ENCODE measurements at regions not wholly inside any gene's neighbourhood (a gene's known extent, or its start where the extent isn't known, plus 50 kb on each side); places are given as distances from the start of the nearest gene placed in this dataset.
A peak's percentile ranks its signal among the peaks of the same experiment; 100 is the strongest.

DNA sequence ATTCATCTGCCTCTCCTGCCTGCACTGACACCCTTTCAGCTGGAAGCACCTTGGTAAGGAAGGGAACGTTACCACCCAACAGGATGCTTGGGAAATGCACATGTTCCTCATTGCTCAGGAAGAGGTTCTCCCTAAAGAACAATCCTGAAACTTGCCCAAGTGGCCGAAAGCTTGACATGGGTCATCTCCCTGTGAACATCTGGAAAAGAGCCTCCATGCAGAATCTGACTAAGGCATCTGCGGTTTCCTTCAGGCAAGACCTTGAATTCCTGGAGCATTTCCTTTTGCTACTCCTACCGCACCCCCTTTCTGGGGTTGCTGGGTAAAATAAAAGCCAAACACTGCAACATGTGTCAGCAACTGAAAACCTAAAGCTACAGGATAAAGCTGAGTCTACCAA is 68.7 kb upstream of the SNRK start:
- TF ChIP-seq, protein P1, sequence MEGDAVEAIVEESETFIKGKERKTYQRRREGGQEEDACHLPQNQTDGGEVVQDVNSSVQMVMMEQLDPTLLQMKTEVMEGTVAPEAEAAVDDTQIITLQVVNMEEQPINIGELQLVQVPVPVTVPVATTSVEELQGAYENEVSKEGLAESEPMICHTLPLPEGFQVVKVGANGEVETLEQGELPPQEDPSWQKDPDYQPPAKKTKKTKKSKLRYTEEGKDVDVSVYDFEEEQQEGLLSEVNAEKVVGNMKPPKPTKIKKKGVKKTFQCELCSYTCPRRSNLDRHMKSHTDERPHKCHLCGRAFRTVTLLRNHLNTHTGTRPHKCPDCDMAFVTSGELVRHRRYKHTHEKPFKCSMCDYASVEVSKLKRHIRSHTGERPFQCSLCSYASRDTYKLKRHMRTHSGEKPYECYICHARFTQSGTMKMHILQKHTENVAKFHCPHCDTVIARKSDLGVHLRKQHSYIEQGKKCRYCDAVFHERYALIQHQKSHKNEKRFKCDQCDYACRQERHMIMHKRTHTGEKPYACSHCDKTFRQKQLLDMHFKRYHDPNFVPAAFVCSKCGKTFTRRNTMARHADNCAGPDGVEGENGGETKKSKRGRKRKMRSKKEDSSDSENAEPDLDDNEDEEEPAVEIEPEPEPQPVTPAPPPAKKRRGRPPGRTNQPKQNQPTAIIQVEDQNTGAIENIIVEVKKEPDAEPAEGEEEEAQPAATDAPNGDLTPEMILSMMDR (IDR thresholded peaks at IDR 0.05; ENCODE audit: low read depth, low read length, missing control alignments), result no peak
- H3K4me3 ChIP-seq (ENCODE audit: low read depth, low read length), result no peak overlapping the region
- H3K36me3 ChIP-seq (replicated peaks), result no peaks in the 10 kb centered on the region
- in situ Hi-C loops (cut with HindIII; ENCODE audit: low pct_ligation_motif_present, low sequenced_read_pairs), result no loop called here
- no peak overlapping the region for H3K27ac ChIP-seq
- H3K27me3 ChIP-seq (replicated peaks), result no peaks in the 10 kb centered on the region
- DNase-seq, result no peak

DNA sequence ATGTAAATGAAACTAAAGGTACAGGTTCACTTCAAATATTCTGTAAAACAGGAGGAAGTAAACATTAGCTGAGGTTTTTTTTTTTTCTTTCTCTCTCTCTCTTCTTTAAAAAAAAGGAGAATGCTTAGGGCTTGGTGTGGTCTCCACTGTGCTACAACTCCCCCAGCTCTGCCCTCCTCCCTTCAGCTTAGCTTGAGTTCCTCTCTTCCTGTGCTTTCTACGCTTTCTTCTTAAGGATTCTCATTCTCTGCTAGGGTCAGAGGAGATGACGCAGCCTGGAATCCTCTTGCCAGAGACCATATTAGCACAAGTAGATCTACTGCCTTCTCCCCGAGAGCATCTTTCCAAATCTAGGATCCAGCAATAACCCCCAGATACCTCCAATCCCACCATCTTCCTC is 69.1 kb upstream of the SNRK start:
- Histone ChIP-seq H3K27me3 (replicated peaks) (no peaks in the 10 kb centered on the region), H3K27ac (no peak overlapping the region), H3K36me3 (replicated peaks) (no peaks in the 10 kb centered on the region), H3K4me3 (ENCODE audit: low read depth, low read length) (no peak overlapping the region)
- in situ Hi-C loops (cut with HindIII; ENCODE audit: low pct_ligation_motif_present, low sequenced_read_pairs), result no loop called here
- no peak for DNase-seq
- TF ChIP-seq, protein P1 (IDR thresholded peaks at IDR 0.05; ENCODE audit: low read depth, low read length, missing control alignments), result no peak

DNA sequence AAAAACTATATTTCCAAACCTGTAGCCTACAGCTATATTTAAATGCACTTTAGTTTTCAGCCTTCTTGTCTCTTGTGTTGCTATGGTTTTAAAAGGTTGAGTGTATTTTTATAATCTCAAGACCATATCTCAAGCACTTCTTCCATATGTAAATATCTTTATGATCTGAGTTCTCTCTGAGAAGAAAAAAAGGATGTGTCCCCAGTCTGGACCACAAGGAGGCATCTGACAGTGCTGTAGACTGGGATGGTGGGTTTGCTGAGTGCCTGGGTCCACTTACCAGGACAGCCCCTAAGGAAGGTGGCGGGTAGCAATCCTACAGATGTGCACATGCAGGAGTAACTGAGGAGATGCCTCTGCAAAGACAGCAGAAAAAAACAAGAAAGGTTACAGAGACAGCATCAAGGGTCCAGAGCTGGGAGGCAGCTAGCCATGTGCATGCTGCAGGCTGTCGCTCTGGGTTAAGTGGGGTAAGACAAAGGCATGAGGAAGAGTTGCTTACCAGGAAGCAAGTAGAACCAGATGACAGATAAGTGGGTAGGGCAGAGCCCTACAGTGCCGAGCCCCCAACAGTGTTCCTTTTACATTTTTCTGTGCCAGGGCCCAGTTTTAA is 70.6 kb upstream of the SNRK start:
- Histone ChIP-seq H3K36me3 (replicated peaks) (no peaks in the 10 kb centered on the region), H3K4me3 (ENCODE audit: low read depth, low read length) (no peak overlapping the region), H3K27me3 (replicated peaks) (no peaks in the 10 kb centered on the region), H3K27ac (no peak overlapping the region)
- in situ Hi-C loops (cut with HindIII; ENCODE audit: low pct_ligation_motif_present, low sequenced_read_pairs), result no loop called here
- no peak for DNase-seq
- TF ChIP-seq, protein P1 (IDR thresholded peaks at IDR 0.05; ENCODE audit: low read depth, low read length, missing control alignments), result no peak

DNA sequence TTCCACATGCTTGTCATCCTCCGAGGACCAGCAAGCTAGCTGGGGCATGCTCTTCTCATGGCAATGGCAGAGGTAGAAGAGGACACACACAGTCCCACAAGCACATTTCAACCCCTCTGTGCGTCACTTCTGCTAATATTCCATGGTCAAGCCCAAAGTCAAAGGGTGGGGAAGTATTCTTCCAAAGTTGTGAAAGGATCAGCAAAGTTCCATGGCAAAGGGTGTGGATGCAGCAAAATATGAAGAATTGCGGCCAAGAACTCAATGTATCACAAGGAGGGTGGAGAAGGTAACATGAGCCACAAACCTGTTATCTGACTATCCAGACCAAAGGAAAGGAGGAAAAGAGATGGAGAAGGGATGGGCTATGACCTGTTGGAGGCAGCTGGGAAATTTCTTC is 71.2 kb upstream of the SNRK start:
- in situ Hi-C loops (cut with HindIII; ENCODE audit: low pct_ligation_motif_present, low sequenced_read_pairs), result no loop called here
- Histone ChIP-seq H3K4me3 (ENCODE audit: low read depth, low read length) (no peak overlapping the region), H3K27ac (no peak overlapping the region), H3K27me3 (replicated peaks) (no peaks in the 10 kb centered on the region), H3K36me3 (replicated peaks) (no peaks in the 10 kb centered on the region)
- no peak for DNase-seq
- TF ChIP-seq, protein P1 (IDR thresholded peaks at IDR 0.05; ENCODE audit: low read depth, low read length, missing control alignments), result no peak

DNA sequence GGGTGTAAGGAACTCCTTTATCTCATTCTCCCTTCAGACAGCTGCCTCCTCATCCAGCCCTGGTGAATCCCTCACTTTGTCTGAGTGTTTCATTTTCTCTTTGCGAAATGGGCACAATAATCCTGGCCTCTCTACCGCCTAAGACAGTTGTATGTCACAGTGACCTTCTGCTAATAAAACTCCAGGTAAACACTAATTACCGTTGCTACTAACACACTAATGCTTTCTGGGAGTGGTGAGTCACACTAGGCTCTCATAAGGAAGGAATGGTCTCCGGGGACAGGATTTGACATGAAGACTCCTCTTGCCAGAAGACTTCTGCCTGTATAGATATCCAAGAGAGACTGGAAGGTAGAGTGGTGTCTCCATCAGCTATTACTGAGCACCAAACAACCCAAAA is 71.7 kb upstream of the SNRK start:
- in situ Hi-C loops (cut with HindIII; ENCODE audit: low pct_ligation_motif_present, low sequenced_read_pairs), result no loop called here
- Histone ChIP-seq H3K27me3 (replicated peaks) (no peaks in the 10 kb centered on the region), H3K27ac (no peak overlapping the region), H3K4me3 (ENCODE audit: low read depth, low read length) (no peak overlapping the region), H3K36me3 (replicated peaks) (no peaks in the 10 kb centered on the region)
- TF ChIP-seq, protein P1 (IDR thresholded peaks at IDR 0.05; ENCODE audit: low read depth, low read length, missing control alignments), result no peak
- DNase-seq, result peak; percentile 42

DNA sequence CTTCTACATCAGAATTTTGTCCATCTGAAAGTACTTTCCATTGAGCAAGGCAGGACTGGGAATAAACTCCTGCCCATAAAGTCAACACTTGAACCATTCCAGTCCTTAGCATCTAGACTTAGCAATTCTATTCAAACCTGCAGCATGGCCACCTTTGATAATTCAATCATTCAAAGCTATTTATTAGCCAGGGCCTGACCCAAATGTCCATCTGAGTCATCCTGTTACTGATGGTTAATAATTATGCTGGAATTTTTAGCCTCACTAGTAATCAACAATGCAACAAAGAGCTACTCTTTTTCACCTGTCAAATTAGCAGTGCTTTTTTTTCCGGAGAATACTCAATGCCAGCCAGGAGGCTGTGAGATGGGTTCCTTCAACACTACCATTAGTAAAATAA is 72.7 kb upstream of the SNRK start:
- TF ChIP-seq, protein P1 (IDR thresholded peaks at IDR 0.05; ENCODE audit: low read depth, low read length, missing control alignments), result no peak
- in situ Hi-C loops (cut with HindIII; ENCODE audit: low pct_ligation_motif_present, low sequenced_read_pairs), result no loop called here
- H3K27ac ChIP-seq, result no peak overlapping the region
- no peak for DNase-seq
- H3K36me3 ChIP-seq (replicated peaks), result no peaks in the 10 kb centered on the region
- no peak overlapping the region for H3K4me3 ChIP-seq (ENCODE audit: low read depth, low read length)
- H3K27me3 ChIP-seq (replicated peaks), result no peaks in the 10 kb centered on the region

Measured in brain microvascular endothelial cell (primary cell).